ENCODE measurements at regions not wholly inside any gene's neighbourhood (a gene's known extent, or its start where the extent isn't known, plus 50 kb on each side); places are given as distances from the start of the nearest gene placed in this dataset.

DNA sequence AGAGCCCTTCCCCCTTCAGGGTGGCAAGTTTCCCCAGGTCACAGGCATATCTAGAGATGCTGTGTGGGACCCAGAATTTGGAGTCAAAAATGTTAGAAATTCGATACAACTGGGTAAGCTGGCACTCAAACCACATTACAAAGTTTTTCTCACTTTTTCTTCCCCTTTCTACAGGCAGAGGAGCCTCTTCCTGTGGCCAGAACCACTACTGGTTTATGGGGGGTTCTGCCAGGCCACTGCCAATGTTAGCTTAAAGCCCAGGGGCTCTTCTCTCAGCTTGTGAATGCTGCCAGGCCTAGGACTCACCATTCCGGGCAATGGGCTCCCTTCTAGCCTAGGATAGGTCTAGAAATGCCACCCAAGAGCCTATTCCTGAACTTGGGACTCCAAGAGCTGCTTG, 617.9 kb upstream of the PHF14 start:
- Histone ChIP-seq H3K4me3 (ENCODE audit: insufficient read depth, low read depth, low read length) (no peak overlapping the region), H2AFZ (ENCODE audit: low read depth, low read length) (no peak overlapping the region), H3K9ac (ENCODE audit: low read length) (no peak overlapping the region), H3K9me3 (ENCODE audit: insufficient read depth, low read depth, low read length) (no peaks in the 10 kb centered on the region), H3K4me1 (ENCODE audit: insufficient read depth, low read length) (no peaks in the 10 kb centered on the region), H4K20me1 (ENCODE audit: insufficient read depth, low read length) (no peaks in the 10 kb centered on the region), H3K27me3 (ENCODE audit: insufficient read depth, low read length) (no peaks in the 10 kb centered on the region), H3K27ac (ENCODE audit: low read depth, low read length) (no peak overlapping the region), H3K79me2 (ENCODE audit: insufficient read depth, low read length) (no peaks in the 10 kb centered on the region), H3K4me2 (ENCODE audit: low read length) (no peak overlapping the region), H3K36me3 (ENCODE audit: insufficient read depth, low read length) (no peaks in the 10 kb centered on the region)
- Mint-ChIP-seq H3K36me3 (ENCODE audit: low read depth, unreplicated experiment) (no peaks in the 10 kb centered on the region), H3K4me1 (ENCODE audit: low read depth, unreplicated experiment) (no peaks in the 10 kb centered on the region), H3K27me3 (ENCODE audit: low read depth, unreplicated experiment) (no peaks in the 10 kb centered on the region), H3K9me3 (ENCODE audit: unreplicated experiment) (peaks cover 4% of the 10 kb centered on the region), H3K4me3 (ENCODE audit: unreplicated experiment) (no peak overlapping the region), H3K27ac (ENCODE audit: unreplicated experiment) (no peak overlapping the region)
- FAIRE-seq = no peak
- TF ChIP-seq, protein P1, sequence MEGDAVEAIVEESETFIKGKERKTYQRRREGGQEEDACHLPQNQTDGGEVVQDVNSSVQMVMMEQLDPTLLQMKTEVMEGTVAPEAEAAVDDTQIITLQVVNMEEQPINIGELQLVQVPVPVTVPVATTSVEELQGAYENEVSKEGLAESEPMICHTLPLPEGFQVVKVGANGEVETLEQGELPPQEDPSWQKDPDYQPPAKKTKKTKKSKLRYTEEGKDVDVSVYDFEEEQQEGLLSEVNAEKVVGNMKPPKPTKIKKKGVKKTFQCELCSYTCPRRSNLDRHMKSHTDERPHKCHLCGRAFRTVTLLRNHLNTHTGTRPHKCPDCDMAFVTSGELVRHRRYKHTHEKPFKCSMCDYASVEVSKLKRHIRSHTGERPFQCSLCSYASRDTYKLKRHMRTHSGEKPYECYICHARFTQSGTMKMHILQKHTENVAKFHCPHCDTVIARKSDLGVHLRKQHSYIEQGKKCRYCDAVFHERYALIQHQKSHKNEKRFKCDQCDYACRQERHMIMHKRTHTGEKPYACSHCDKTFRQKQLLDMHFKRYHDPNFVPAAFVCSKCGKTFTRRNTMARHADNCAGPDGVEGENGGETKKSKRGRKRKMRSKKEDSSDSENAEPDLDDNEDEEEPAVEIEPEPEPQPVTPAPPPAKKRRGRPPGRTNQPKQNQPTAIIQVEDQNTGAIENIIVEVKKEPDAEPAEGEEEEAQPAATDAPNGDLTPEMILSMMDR (IDR thresholded peaks at IDR 0.05; ENCODE audit: insufficient read depth, low read depth, low read length) = no peak
- TF ChIP-seq EZH2 (IDR thresholded peaks at IDR 0.05; ENCODE audit: insufficient read depth, low read length) = no peak
- no peak for DNase-seq (ENCODE audit: low read depth)

DNA sequence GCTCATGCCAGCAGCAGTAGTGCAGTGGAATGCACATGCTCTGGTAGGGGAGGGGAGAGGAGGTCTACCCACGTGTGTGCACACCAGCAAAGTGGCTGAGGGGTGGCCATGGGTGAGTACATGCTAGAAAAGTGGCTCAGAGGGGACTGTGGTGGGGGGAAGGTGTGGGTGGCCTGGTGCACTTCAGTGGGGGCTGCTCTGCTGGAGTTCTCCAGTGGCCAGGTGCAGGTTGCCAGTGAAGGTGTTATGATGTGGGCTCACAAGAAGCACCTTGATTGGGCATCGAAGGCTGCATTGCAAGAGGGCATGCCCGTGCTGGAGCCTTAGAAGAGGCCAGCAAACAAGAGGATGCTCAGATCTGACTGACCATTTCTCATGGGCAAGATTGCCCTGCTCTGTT, 613.6 kb upstream of the PHF14 start:
- Histone ChIP-seq H3K4me1 (ENCODE audit: insufficient read depth, low read length) (no peaks in the 10 kb centered on the region), H2AFZ (ENCODE audit: low read depth, low read length) (no peak overlapping the region), H4K20me1 (ENCODE audit: insufficient read depth, low read length) (no peaks in the 10 kb centered on the region), H3K79me2 (ENCODE audit: insufficient read depth, low read length) (no peaks in the 10 kb centered on the region), H3K4me2 (ENCODE audit: low read length) (no peak overlapping the region), H3K36me3 (ENCODE audit: insufficient read depth, low read length) (no peaks in the 10 kb centered on the region), H3K4me3 (ENCODE audit: insufficient read depth, low read depth, low read length) (no peak overlapping the region), H3K9me3 (ENCODE audit: insufficient read depth, low read depth, low read length) (no peaks in the 10 kb centered on the region), H3K27ac (ENCODE audit: low read depth, low read length) (no peak overlapping the region), H3K27me3 (ENCODE audit: insufficient read depth, low read length) (no peaks in the 10 kb centered on the region), H3K9ac (ENCODE audit: low read length) (no peak overlapping the region)
- H3K4me3 Mint-ChIP-seq (ENCODE audit: unreplicated experiment) = no peak overlapping the region
- no peak for DNase-seq (ENCODE audit: low read depth)
- no peaks in the 10 kb centered on the region for H3K36me3 Mint-ChIP-seq (ENCODE audit: low read depth, unreplicated experiment)
- H3K27ac Mint-ChIP-seq (ENCODE audit: unreplicated experiment) = no peak overlapping the region
- peaks cover 7% of the 10 kb centered on the region for H3K9me3 Mint-ChIP-seq (ENCODE audit: unreplicated experiment)
- no peak for FAIRE-seq
- TF ChIP-seq, protein P1 (IDR thresholded peaks at IDR 0.05; ENCODE audit: insufficient read depth, low read depth, low read length) = no peak
- TF ChIP-seq EZH2 (IDR thresholded peaks at IDR 0.05; ENCODE audit: insufficient read depth, low read length) = no peak
- H3K27me3 Mint-ChIP-seq (ENCODE audit: low read depth, unreplicated experiment) = no peaks in the 10 kb centered on the region
- no peaks in the 10 kb centered on the region for H3K4me1 Mint-ChIP-seq (ENCODE audit: low read depth, unreplicated experiment)

DNA sequence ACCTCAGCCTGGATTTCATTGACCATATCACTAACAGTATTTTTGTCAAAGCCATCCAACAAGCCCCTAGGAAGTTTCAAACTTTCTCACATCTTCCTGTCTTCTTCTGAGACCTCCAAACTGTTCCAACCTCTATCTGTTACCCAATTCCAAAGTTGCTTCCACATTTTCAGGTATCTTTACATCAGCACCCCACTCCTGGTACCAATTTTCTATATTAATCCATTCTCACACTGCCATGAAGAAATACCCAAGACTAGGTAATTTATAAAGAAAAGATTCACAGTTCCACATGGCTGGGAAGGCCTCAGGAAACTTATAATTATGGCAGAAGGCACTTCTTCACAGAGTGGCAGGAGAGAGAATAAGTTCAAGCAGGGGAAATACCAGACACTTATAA, 571.9 kb upstream of the PHF14 start:
- TF ChIP-seq, protein P1 (IDR thresholded peaks at IDR 0.05; ENCODE audit: insufficient read depth, low read depth, low read length) = no peak
- no peak for TF ChIP-seq EZH2 (IDR thresholded peaks at IDR 0.05; ENCODE audit: insufficient read depth, low read length)
- no peak overlapping the region for H3K27ac ChIP-seq (ENCODE audit: low read depth, low read length)
- FAIRE-seq (no peak), DNase-seq (ENCODE audit: low read depth) (no peak)
- H3K36me3 ChIP-seq (ENCODE audit: insufficient read depth, low read length) = no peaks in the 10 kb centered on the region
- Mint-ChIP-seq H3K27ac (ENCODE audit: unreplicated experiment) (no peak overlapping the region), H3K36me3 (ENCODE audit: low read depth, unreplicated experiment) (peaks cover 1% of the 10 kb centered on the region), H3K4me3 (ENCODE audit: unreplicated experiment) (no peak overlapping the region), H3K9me3 (ENCODE audit: unreplicated experiment) (peaks cover 11% of the 10 kb centered on the region), H3K4me1 (ENCODE audit: low read depth, unreplicated experiment) (no peaks in the 10 kb centered on the region), H3K27me3 (ENCODE audit: low read depth, unreplicated experiment) (no peaks in the 10 kb centered on the region)
- no peak overlapping the region for H3K4me2 ChIP-seq (ENCODE audit: low read length)
- no peaks in the 10 kb centered on the region for H3K79me2 ChIP-seq (ENCODE audit: insufficient read depth, low read length)
- no peaks in the 10 kb centered on the region for H3K27me3 ChIP-seq (ENCODE audit: insufficient read depth, low read length)
- no peaks in the 10 kb centered on the region for H3K4me1 ChIP-seq (ENCODE audit: insufficient read depth, low read length)
- H3K9ac ChIP-seq (ENCODE audit: low read length) = no peak overlapping the region
- no peak overlapping the region for H2AFZ ChIP-seq (ENCODE audit: low read depth, low read length)
- no peak overlapping the region for H3K4me3 ChIP-seq (ENCODE audit: insufficient read depth, low read depth, low read length)
- no peaks in the 10 kb centered on the region for H4K20me1 ChIP-seq (ENCODE audit: insufficient read depth, low read length)
- H3K9me3 ChIP-seq (ENCODE audit: insufficient read depth, low read depth, low read length) = peaks cover 3% of the 10 kb centered on the region

Data from astrocyte (in vitro differentiated cells and primary cell).